GM21515 (cell line): ENCODE measurements at regions not wholly inside any gene's neighbourhood (a gene's known extent, or its start where the extent isn't known, plus 50 kb on each side); places are given as distances from the start of the nearest gene placed in this dataset.
A peak's percentile ranks its signal among the peaks of the same experiment; 100 is the strongest.

ENCODE experiments used
- ATAC-seq: cut with Tn5 transposase; IDR thresholded peaks from one replicate; pipeline ENCODE4 v1.9.1; 2021; ENCODE audit not compliant: unreplicated experiment

DNA sequence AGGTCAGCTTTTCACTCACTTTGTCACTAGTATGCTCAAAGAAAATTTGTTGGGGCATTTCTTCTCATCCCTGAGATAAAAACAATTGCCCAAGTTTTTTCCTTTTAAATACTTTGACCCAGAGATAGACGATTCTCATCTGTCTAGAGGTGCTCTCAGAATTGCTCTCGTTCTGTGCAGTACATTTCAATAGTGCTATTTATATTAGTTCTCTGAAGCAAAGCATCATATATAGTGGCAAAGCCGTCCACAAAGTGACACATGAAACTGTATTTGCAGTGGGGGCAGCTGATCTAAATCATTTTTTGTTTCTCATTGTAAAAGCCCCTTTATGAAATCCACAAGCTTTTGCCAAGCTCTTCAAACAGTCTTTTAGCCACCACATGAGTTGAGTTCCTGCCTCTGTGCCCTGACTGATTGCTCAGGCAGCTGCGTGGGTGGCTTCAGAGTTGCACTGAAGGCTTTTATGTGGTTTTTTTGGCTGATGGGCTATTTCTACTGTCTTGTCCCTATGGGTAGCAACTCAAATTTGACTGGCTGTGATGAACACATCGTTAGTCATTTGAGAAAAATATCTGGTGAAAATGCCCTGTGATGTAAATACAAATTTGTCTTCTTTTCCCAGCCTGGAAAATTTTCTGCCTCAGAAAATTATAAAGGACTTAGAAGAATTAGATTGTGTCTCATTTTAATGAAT lies 119.1 kb upstream of the OTUD4 start:
- peak; percentile 90 for ATAC-seq

- ATAC-seq, result no peak
These were observed 118.5 kb upstream of the OTUD4 start for GRCh38 chr4:145298885-145299284.

- ATAC-seq, result no peak
These were observed 117.2 kb upstream of the OTUD4 start for GRCh38 chr4:145297556-145297955.

- ATAC-seq, result no peak
These were observed 115.2 kb upstream of the OTUD4 start for GRCh38 chr4:145295547-145295946.

DNA sequence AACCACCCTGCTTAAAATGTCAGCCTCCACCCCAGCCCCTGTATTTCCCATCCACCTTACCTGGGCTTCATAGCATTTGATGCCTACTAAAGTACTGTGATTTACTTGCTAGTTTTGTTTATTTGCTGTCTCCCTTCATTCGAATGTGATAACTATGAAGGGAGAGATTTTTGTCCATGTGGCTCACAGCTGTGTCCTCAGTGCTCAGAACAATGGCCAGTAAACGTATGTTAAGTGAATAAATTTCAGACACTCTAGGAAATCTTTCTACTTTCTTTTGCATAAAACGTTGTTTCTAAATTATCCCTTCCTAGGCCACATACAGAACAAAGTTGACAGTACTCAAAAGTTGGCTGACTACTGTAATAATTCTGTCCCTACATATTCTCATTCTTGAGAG lies 114.7 kb upstream of the OTUD4 start:
- ATAC-seq, result no peak

DNA sequence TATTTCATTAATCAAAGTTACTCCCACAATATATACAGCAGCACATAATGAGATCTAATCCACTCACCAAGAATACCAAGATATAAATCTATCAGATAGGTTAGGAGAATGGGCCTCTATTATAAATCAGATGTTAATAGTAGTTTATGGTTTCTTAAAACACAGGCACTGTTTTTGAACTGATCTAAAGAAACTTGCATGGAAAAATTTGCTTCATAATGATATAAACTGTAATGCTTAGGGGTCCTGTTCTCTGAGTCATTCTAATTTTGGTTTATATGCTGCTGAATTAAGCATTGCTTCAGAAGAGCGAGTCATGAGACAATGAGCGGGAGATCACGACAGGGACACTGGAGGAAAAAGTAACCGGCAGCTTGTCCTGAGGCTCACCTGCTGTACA lies 113.3 kb upstream of the OTUD4 start:
- ATAC-seq, result no peak

DNA sequence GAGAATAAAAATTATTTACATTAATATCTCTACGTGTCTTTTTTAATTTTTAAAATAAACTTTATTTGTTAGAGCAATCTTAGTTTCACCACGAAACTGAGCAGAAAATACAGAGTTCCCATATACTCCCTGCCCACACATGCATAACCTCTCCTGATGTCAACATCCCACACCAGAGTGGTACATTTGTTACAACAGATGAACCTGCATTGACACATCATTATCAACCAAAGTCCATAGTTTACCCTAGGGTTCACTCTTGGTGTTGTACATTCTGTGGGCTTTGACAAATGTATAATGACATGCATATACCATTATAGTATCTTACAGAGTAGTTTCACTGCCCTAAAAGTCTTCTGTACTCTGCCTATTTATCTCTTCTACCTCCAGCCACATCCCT lies 110.6 kb upstream of the OTUD4 start:
- no peak for ATAC-seq

GRCh38 chr4:145289403-145290076 lies 109.2 kb upstream of the OTUD4 start:
- ATAC-seq, result no peak

DNA sequence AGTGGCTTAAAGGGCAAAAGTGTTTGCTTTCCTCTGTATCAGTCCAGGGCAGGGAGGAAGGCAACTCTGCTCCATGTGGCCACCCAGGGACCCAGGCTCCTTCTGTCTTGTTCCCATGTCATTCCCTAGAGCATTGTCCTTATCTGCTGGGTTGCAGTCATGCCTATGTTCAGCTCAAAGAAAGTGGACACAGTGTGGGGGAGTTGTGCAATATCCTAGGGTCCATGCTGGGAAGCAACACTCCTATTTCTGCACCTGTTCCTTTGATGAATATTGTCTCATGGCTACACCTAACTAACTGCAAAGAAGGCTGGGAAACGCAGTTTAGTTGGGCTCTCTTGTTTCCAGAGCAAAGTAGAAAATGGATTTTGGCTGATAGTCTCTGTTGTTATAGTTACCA lies 107.0 kb upstream of the OTUD4 start:
- ATAC-seq, result no peak

- ATAC-seq, result no peak
These were observed 105.5 kb upstream of the OTUD4 start for GRCh38 chr4:145285928-145286327.

- ATAC-seq, result no peak
These were observed 103.5 kb upstream of the OTUD4 start for GRCh38 chr4:145283909-145284308.

DNA sequence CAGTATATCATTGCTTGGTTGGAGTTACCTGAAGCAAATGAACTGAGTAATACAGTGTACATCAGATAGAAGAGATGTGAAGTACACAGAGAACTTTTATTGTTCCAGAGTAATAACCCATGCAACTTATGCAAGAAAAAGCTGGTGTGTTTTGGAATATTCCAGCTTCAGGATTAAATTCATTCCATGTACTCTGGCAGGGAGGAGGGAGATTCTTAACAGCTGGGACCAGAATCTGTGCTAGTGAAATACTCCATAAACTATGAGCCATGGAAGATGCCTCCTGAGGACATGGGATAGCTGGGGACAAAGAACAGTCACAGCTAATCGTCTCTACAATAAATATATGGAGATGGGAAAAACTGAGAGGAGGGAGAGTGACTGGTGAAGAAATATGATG lies 101.6 kb upstream of the OTUD4 start:
- no peak for ATAC-seq

- no peak for ATAC-seq
These were observed 100.8 kb upstream of the OTUD4 start for GRCh38 chr4:145281224-145281623.

DNA sequence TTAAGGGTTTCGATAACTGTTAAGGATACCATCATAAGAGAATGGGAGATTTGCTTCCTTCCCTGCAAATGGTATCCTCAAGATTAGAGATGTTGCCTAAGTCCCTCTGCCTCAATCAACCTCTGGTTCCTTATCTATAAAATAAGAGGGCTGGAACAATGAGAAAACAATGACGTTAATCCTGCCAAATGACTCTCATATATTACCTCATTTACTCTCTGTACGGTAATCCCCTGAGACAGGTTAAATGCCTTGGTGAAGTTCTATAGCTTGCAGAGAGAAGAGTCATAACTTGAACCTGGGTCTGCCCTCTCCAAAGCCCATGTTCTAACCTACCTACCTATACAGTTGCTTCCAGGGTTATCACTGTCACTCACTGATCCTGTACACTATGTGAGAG lies 100.2 kb upstream of the OTUD4 start:
- no peak for ATAC-seq

DNA sequence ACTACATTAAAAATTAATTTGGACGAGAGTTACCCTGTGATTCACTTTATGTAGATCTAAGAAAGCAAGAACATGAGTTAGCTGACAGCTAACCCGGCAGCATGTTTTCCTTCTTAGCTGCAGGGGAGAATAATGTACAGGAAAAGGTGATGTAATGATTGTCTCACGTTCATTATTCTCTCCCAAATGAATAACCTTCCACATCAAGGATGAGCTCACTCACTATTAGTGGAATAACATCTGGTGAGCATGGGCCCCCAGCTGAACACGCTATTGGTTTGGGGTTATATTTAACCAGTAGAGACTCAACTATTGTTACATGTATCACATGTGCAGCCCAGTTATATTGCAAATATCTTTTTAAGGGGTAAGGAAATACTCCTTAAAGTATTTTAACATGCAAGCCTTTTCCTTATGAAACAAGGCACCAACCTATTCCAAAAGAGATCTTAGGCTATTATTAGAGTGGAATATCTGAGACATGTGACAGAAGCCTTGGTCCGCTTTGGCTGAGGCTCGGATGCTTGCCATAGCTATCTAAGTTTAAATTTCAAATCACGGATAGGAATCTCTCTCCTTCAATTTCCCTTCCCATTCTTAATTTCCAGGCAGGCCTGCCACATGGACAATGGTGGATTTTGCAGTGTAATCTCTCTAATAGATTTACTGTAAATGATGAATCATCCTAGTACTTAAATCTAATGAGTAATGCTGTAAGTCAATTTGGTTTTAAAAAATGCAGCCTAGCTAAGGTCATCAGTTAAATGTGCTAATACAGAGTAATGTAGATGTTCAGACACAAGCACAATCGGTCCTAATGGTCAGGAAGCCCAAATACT lies 99.0 kb upstream of the OTUD4 start:
- no peak for ATAC-seq

- no peak for ATAC-seq
These were observed 98.1 kb upstream of the OTUD4 start for GRCh38 chr4:145278341-145279121.

DNA sequence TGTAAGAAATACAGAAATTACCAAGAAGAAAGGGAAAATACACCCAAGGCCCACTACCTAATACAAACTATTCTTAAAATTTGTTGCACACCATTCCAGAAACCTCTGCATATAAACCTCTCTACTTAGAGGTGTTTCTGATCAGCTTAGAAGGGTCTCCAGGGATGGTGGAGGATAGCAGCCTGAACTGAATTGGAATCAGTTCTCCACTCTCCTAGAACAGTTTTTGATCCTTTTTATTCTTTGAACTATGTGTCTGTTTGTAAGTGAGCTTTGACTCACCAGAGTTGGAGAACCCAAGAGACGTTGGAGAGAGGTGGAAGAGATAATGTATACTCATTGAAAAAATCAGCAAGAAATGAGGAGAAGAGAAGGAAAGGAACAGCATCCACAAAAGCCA lies 96.6 kb upstream of the OTUD4 start:
- no peak for ATAC-seq

DNA sequence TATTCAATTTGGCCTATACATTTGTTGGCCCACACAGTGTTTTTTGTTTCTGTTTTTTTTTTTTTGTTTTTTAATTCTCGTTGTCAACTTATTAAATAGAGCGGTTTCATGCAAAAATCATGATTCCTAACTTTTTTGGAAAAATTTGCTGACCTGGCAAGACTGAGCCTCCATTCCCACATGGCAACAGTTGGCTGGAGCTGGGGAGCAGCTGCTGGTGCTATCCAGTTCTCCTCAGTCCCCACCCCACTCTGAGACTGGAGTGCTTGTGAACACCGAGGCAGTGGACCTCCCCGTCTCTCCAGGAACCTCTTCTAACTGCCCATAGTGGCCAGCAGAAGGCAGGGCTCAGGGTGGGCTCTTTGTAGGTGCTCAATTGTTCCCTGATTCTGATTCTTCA lies 95.7 kb upstream of the OTUD4 start:
- no peak for ATAC-seq

- no peak for ATAC-seq
These were observed 90.8 kb upstream of the OTUD4 start for GRCh38 chr4:145271194-145271593.

DNA sequence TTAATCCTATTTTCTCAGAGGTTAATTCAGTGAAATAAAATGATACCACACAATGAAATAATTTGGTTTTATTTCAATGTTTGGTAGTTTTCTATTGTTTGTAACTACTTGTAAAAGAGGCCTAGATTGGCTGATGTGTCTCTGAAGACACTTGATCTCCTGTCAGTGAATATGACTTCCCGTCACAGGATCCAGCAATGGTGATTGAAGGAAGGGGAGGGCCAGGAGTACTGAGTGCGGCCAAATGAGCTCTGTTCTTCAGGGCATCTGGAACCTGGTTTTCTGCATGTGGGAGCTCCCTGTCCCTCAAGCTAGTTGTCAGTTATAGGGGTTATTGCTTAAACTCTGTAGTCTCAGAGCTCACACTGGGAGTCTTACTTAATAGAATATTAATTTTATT lies 86.5 kb upstream of the OTUD4 start:
- ATAC-seq, result no peak

DNA sequence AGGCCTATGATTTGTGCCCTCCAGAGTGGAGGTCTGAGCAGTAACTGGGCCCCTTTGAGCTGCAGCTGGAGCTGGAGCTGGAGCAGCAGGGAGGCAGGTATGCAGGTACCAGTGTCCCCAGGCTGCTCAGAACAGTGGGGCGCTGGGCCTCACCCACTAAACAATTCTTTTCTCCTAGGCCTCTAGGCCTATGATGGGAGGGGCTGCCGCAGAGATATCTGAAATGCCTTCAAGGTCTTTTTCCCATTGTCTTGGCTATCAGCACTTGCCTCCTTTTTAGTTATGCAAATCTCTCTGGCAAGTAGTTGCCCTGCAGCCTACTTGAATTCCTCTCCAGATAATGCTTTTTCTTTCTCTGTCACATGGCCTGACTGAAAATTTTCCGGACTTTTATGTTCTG lies 79.7 kb upstream of the OTUD4 start:
- no peak for ATAC-seq
